Smooth muscle cell (in vitro differentiated cells): ENCODE measurements at regions not wholly inside any gene's neighbourhood (a gene's known extent, or its start where the extent isn't known, plus 50 kb on each side); places are given as distances from the start of the nearest gene placed in this dataset.
"Not testable (repeated sequence)": the region's sequence is repeated elsewhere in the genome, so short reads cannot be mapped to it uniquely, and the experiment has no call there.

Experiments
- DNase-seq: peaks from one replicate; lab custom pipeline; 2025; ENCODE audit not compliant: unreplicated experiment; lab: John Stamatoyannopoulos, UW
- H2AFZ ChIP-seq: fragments of 200-600 bp; sonication (generic); 2 replicates; pipeline ENCODE4 v1.6.0; 2016; ENCODE audit warnings: antibody characterized with exemption, low read depth, mild to moderate bottlenecking
- H3F3A ChIP-seq: fragments of 200-600 bp; sonication (generic); 2 replicates; pipeline ENCODE4 v1.6.0; 2017; ENCODE audit warnings: antibody characterized with exemption, low read depth
- H3K27ac ChIP-seq: fragments of 200-600 bp; sonication (generic); 2 replicates; pipeline ENCODE4 v1.5.1; 2016; ENCODE audit warnings: low read depth, mild to moderate bottlenecking
- H3K27me3 ChIP-seq: fragments of 200-600 bp; sonication (generic); 2 replicates; pipeline ENCODE4 v1.6.1; 2016; ENCODE audit warnings: low read depth, mild to moderate bottlenecking
- H3K36me3 ChIP-seq: fragments of 200-600 bp; sonication (generic); 2 replicates; pipeline ENCODE4 v1.5.1; 2016; ENCODE audit warnings: low read depth
- H3K4me1 ChIP-seq: fragments of 200-600 bp; sonication (generic); 2 replicates; pipeline ENCODE4 v1.5.1; 2016; ENCODE audit warnings: low read depth
- H3K4me2 ChIP-seq: fragments of 200-600 bp; sonication (generic); 2 replicates; pipeline ENCODE4 v1.6.0; 2016; ENCODE audit warnings: mild to moderate bottlenecking
- H3K4me3 ChIP-seq: fragments of 200-600 bp; sonication (generic); 2 replicates; pipeline ENCODE4 v1.5.1; 2016; ENCODE audit warnings: mild to moderate bottlenecking
- H3K79me2 ChIP-seq: fragments of 200-600 bp; sonication (generic); 2 replicates; pipeline ENCODE4 v1.6.0; 2016; ENCODE audit warnings: low read depth, mild to moderate bottlenecking
- H3K9ac ChIP-seq: fragments of 200-600 bp; sonication (generic); 2 replicates; pipeline ENCODE4 v1.6.0; 2016; ENCODE audit warnings: low read depth
- H3K9me3 ChIP-seq: fragments of 200-600 bp; sonication (generic); replicated peaks from 2 replicates; pipeline ENCODE4 v1.5.1; 2016; ENCODE audit warnings: low read depth
- H4K20me1 ChIP-seq: fragments of 200-600 bp; sonication (generic); 2 replicates; pipeline ENCODE4 v1.6.0; 2016; ENCODE audit warnings: low read depth
- CTCF ChIP-seq: fragments of 200-600 bp; sonication (generic); IDR thresholded peaks from 2 replicates; pipeline ENCODE4 v1.5.1; 2017; ENCODE audit warnings: borderline replicate concordance, mild to moderate bottlenecking, antibody characterized with exemption; ENCODE audit not compliant: insufficient read depth, poor library complexity, severe bottlenecking
- WGBS: methylation state at CpG from one replicate; pipeline ENCODE4 v1.1.7; 2016; ENCODE audit warnings: low lambda C conversion rate; 5-methylcytosine and 5-hydroxymethylcytosine counted together

DNA sequence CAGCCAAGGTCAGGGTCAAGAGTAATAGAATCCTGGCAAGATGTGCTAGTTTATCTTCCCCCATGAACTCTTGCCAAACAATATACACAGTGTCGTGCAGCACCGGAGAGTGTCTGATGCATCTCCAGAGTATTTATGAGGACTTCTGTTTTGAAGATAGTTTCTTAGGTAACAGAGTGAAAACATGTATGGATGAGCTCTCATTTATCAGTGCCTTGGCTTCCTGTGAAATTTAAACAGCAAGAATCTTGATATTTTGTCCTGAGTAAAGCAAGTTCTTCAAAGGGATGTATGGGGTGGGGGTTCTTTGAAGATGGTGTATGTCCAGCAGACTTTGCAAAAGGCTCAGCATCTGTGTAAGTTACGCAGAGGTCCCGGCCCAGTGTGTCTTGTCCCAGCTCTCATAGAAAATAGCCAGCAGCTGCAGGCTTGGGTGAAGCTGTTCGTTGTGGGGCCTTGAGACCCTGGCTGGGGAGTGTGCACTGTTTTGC lies 361.0 kb upstream of the NT5C1B start:
- WGBS = 34% methylated on average over 5 of the region's 5 CpGs

GRCh38 chr2:18949871-18950270 lies 360.5 kb upstream of the NT5C1B start:
- H3K4me2 ChIP-seq = peak overlapping the region; percentile 24

More for the DNA sequence above, 361.0 kb upstream of the NT5C1B start:
- Histone ChIP-seq H3K4me2 (peak overlapping the region; percentile 24), H3K79me2 (no peaks in the 10 kb centered on the region), H3K27me3 (no peaks in the 10 kb centered on the region), H3K4me3 (no peak overlapping the region), H3K4me1 (peaks cover 4% of the 10 kb centered on the region), H4K20me1 (no peaks in the 10 kb centered on the region), H3K9ac (peak overlapping the region; percentile 77), H3K27ac (peak overlapping the region; percentile 75), H2AFZ (peak overlapping the region; percentile 88), H3F3A (no peaks in the 10 kb centered on the region), H3K36me3 (no peaks in the 10 kb centered on the region), H3K9me3 (no peaks in the 10 kb centered on the region)
- no peak for TF ChIP-seq CTCF
- DNase-seq = no peak

DNA sequence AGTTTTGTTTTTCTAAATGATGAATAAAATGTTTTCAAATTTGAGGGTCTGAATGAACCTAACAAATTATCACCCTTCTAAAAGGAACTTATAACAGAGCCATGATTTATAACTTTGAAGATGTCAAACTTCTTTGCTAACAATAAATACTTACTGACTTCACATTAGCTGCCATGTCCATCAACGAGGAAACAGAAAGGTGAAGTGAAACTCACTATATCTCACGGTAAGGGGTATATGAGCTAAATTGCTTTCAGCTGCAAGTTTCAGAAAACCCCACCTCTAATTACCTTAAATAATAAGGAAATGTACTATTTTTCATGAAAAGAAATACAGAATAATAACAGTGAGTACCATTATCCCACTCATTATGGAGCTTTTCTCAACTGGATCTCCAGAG lies 350.8 kb upstream of the NT5C1B start:
- Histone ChIP-seq H3K79me2 (no peaks in the 10 kb centered on the region), H3K4me1 (no peaks in the 10 kb centered on the region), H3K27ac (no peak overlapping the region), H3K4me3 (no peak overlapping the region), H3K36me3 (no peaks in the 10 kb centered on the region), H2AFZ (no peak overlapping the region), H4K20me1 (no peaks in the 10 kb centered on the region), H3K4me2 (no peak overlapping the region), H3F3A (no peaks in the 10 kb centered on the region), H3K9ac (no peak overlapping the region), H3K27me3 (no peaks in the 10 kb centered on the region), H3K9me3 (no peaks in the 10 kb centered on the region)
- 93% methylated on average over 2 of the region's 2 CpGs for WGBS
- no peak for TF ChIP-seq CTCF
- DNase-seq = no peak

More at GRCh38 chr2:18949871-18950270, 360.5 kb upstream of the NT5C1B start:
- peak overlapping the region; percentile 8 for H3K9ac ChIP-seq
- H3K79me2 ChIP-seq = no peaks in the 10 kb centered on the region
- H3K27ac ChIP-seq = peak overlapping the region; percentile 75
- peaks cover 4% of the 10 kb centered on the region for H3K4me1 ChIP-seq
- no peaks in the 10 kb centered on the region for H3K9me3 ChIP-seq
- DNase-seq = no peak
- no peaks in the 10 kb centered on the region for H3K36me3 ChIP-seq
- no peak for TF ChIP-seq CTCF
- no peaks in the 10 kb centered on the region for H3F3A ChIP-seq
- H3K27me3 ChIP-seq = no peaks in the 10 kb centered on the region
- H4K20me1 ChIP-seq = no peaks in the 10 kb centered on the region
- H2AFZ ChIP-seq = peak overlapping the region; percentile 88
- 92% methylated on average over 4 of the region's 4 CpGs for WGBS
- H3K4me3 ChIP-seq = no peak overlapping the region

GRCh38 chr2:18939740-18940139 lies 350.4 kb upstream of the NT5C1B start:
- not testable (repeated sequence) for H3F3A ChIP-seq, H3K9ac ChIP-seq, DNase-seq, H3K9me3 ChIP-seq, H4K20me1 ChIP-seq, H3K4me3 ChIP-seq, H3K27me3 ChIP-seq, H2AFZ ChIP-seq, H3K79me2 ChIP-seq, H3K4me1 ChIP-seq, H3K36me3 ChIP-seq, H3K27ac ChIP-seq, H3K4me2 ChIP-seq
- WGBS = 71% methylated on average over 4 of the region's 5 CpGs
